ENCODE measurements at regions not wholly inside any gene's neighbourhood (a gene's known extent, or its start where the extent isn't known, plus 50 kb on each side); places are given as distances from the start of the nearest gene placed in this dataset.

- TF ChIP-seq CTCF (IDR thresholded peaks at IDR 0.05) (no peak), EZH2 (IDR thresholded peaks at IDR 0.05) (no peak)
Observed at GRCh38 chr10:124157271-124157681, 63.9 kb upstream of the CHST15 start.
